ENCODE measurements at regions not wholly inside any gene's neighbourhood (a gene's known extent, or its start where the extent isn't known, plus 50 kb on each side); places are given as distances from the start of the nearest gene placed in this dataset.

DNA sequence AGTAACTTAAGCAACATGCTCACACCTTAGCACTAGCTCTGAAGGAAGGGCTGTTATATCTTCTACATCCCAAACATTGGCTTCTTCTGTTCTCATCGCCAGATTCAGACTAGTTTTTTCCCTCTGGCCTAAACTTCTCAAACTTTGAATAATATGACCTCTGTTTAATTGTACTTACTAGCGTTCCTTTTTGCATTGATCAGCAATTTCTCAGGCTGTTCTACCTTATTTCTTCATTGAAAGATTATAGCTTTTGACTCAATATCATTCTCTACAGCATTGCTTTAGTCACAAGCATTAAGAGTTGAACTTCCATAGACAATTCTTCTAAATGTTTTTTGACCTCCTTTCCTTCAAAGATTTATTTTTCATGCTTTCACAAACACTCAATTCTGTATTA lies 659.2 kb downstream of the PCDH7 start:
- H4K20me1 ChIP-seq (replicated peaks in 1 of 2; ENCODE audit: control insufficient read depth in 1 of 2, insufficient read depth in 2 of 2, low read length in 2 of 2), result no peaks in the 10 kb centered on the region
- 100% methylated on average over 2 of the region's 2 CpGs; no CpG with 5 or more reads in 1 of the 2 experiments for WGBS, 2 experiments (ENCODE audit: extremely low coverage in 1 of 2, insufficient coverage in 1 of 2, insufficient read length in 1 of 2, insufficient replicate concordance in 2 of 2, low coverage in 1 of 2, low lambda C conversion rate in 2 of 2, missing lambda C conversion rate in 1 of 2)
- no peak overlapping the region for H3K27ac ChIP-seq (ENCODE audit: low read depth, low read length)
- no peaks in the 10 kb centered on the region for H3K36me3 ChIP-seq (ENCODE audit: control insufficient read depth in 2 of 4, insufficient read depth in 4 of 4, low read length in 3 of 4)
- H2BK20ac ChIP-seq (ENCODE audit: low read length), result no peak overlapping the region
- DNase-seq (ENCODE audit: low read depth in 1 of 2, low spot score in 2 of 2) (no peak), FAIRE-seq (no peak)
- no peaks in the 10 kb centered on the region for H3K79me1 ChIP-seq (ENCODE audit: low read depth, low read length)
- H3K56ac ChIP-seq (replicated peaks; ENCODE audit: insufficient read length, low read depth, low read length), result no peak overlapping the region
- H3K4me3 ChIP-seq (ENCODE audit: extremely low read depth in 1 of 4, insufficient read depth in 2 of 4, low read depth in 3 of 4, low read length in 4 of 4), result no peak overlapping the region
- no peaks in the 10 kb centered on the region for H3K27me3 ChIP-seq (replicated peaks in 1 of 4; ENCODE audit: control insufficient read depth in 3 of 4, extremely low read depth in 1 of 4, insufficient read depth in 3 of 4, low read length in 3 of 4)
- no peak overlapping the region for H3K18ac ChIP-seq (ENCODE audit: extremely low read depth, low read length)
- no peak overlapping the region for H4K91ac ChIP-seq (replicated peaks; ENCODE audit: insufficient read length, low read length)
- H3K23ac ChIP-seq (ENCODE audit: insufficient read length), result no peak overlapping the region
- H3K9ac ChIP-seq (replicated peaks in 1 of 4; ENCODE audit: extremely low read depth in 1 of 4, low read depth in 3 of 4, low read length in 3 of 4), result no peak overlapping the region
- ChIA-PET POLR2A (ENCODE audit: partially characterized antibody) (no interaction called here), CTCF (ENCODE audit: partially characterized antibody) (interaction anchor here (1.5 kb wide), 1 partner anchor 10 kb away, joined by 3 read pairs; no protein-coding TSS in a partner anchor)
- H2BK12ac ChIP-seq (ENCODE audit: low read depth, low read length), result no peak overlapping the region
- TF ChIP-seq POLR2A (IDR thresholded peaks at IDR 0.05; ENCODE audit: control extremely low read depth in 1 of 2, low read depth in 2 of 2, low read length in 2 of 2) (no peak), MAFK (IDR thresholded peaks at IDR 0.05; ENCODE audit: low read depth, low read length) (peak; percentile 23; the same call in 1 of the 2 replicates), SIN3A (conservative IDR thresholded peaks at IDR 0.05 in 1 of 2, IDR thresholded peaks at IDR 0.05 in 1 of 2; ENCODE audit: low read depth in 1 of 2, low read length in 2 of 2) (no peak)
- no peaks in the 10 kb centered on the region for H3K4me1 ChIP-seq (replicated peaks in 1 of 4; ENCODE audit: control insufficient read depth in 3 of 4, insufficient read depth in 4 of 4, low read length in 3 of 4)
- H4K5ac ChIP-seq (ENCODE audit: insufficient read length, low read depth, low read length), result no peak overlapping the region
- H2BK5ac ChIP-seq (ENCODE audit: low read depth, low read length), result no peak overlapping the region
- no peak overlapping the region for H3K4ac ChIP-seq (replicated peaks; ENCODE audit: insufficient read length, low read depth, low read length)
- H2BK120ac ChIP-seq (replicated peaks; ENCODE audit: low read depth, low read length), result no peak overlapping the region
- H2AFZ ChIP-seq (ENCODE audit: low read length), result 0 out of 2 replicates have a peak overlapping the region, but pooled peaks have one; percentile 15
- no peaks in the 10 kb centered on the region for H3K9me3 ChIP-seq (ENCODE audit: insufficient read depth in 2 of 2, low read depth in 1 of 2, low read length in 1 of 2)
- no peaks in the 10 kb centered on the region for H3K23me2 ChIP-seq (ENCODE audit: low read depth, low read length)
- H2AK5ac ChIP-seq (ENCODE audit: low read depth, low read length), result no peak overlapping the region
- H3K4me2 ChIP-seq (ENCODE audit: insufficient read depth in 1 of 2, low read depth in 2 of 2, low read length in 2 of 2), result no peak overlapping the region
- H3K79me2 ChIP-seq (ENCODE audit: control insufficient read depth in 1 of 2, insufficient read depth in 2 of 2, low read length in 2 of 2), result no peaks in the 10 kb centered on the region
- H2BK15ac ChIP-seq (ENCODE audit: low read length), result no peak overlapping the region
- no peak overlapping the region for H3K14ac ChIP-seq (ENCODE audit: insufficient read length)
- no peak overlapping the region for H4K8ac ChIP-seq (ENCODE audit: extremely low read depth, insufficient read depth, low read length)
